Mesendoderm (in vitro differentiated cells): ENCODE measurements at regions not wholly inside any gene's neighbourhood (a gene's known extent, or its start where the extent isn't known, plus 50 kb on each side); places are given as distances from the start of the nearest gene placed in this dataset.

Experiments
- DNase-seq: peaks from one replicate; pipeline ENCODE4 v3.0.0; 2013
- H2AK5ac ChIP-seq: 2 replicates; pipeline ENCODE4 v1.6.1; 2013; ENCODE audit warnings: low read length, inconsistent platforms
- H2BK120ac ChIP-seq: 2 replicates; pipeline ENCODE4 v1.6.1; 2013; ENCODE audit warnings: low read depth, mild to moderate bottlenecking, low read length, moderate library complexity, mixed read lengths
- H2BK15ac ChIP-seq: replicated peaks from 2 replicates; pipeline ENCODE4 v1.6.1; 2013; ENCODE audit warnings: low read depth, mild to moderate bottlenecking, moderate library complexity
- H2BK5ac ChIP-seq: 2 replicates; pipeline ENCODE4 v1.6.1; 2013; ENCODE audit warnings: low read length, inconsistent platforms
- H3K18ac ChIP-seq: 2 replicates; pipeline ENCODE4 v1.6.1; 2013; ENCODE audit warnings: mild to moderate bottlenecking, low read length, mixed read lengths
- H3K23ac ChIP-seq: one replicate; pipeline ENCODE4 v1.6.1; 2013; ENCODE audit warnings: low read length
- H3K27ac ChIP-seq: 2 replicates; pipeline ENCODE4 v1.5.1; 2013; ENCODE audit warnings: low read depth, mild to moderate bottlenecking, inconsistent platforms, low read length, moderate library complexity
- H3K27me3 ChIP-seq: 2 replicates; pipeline ENCODE4 v1.6.1; 2013; ENCODE audit warnings: low read length, control low read depth, mild to moderate bottlenecking, inconsistent platforms; ENCODE audit not compliant: insufficient read depth, poor library complexity
- H3K36me3 ChIP-seq: 2 replicates; pipeline ENCODE4 v1.6.1; 2013; ENCODE audit warnings: low read length, inconsistent platforms; ENCODE audit not compliant: control insufficient read depth, insufficient read depth
- H3K4ac ChIP-seq: one replicate; pipeline ENCODE4 v1.6.1; 2013; ENCODE audit warnings: low read depth, mild to moderate bottlenecking, low read length, moderate library complexity
- H3K4me1 ChIP-seq: 2 replicates; pipeline ENCODE4 v1.6.1; 2013; ENCODE audit warnings: low read depth, low read length, inconsistent platforms; ENCODE audit not compliant: control insufficient read depth
- H3K4me2 ChIP-seq: 2 replicates; pipeline ENCODE4 v1.6.1; 2013; ENCODE audit warnings: low read length
- H3K4me3 ChIP-seq: 2 replicates; pipeline ENCODE4 v1.5.1; 2013; ENCODE audit warnings: mild to moderate bottlenecking, low read length
- H3K56ac ChIP-seq: one replicate; pipeline ENCODE4 v1.6.1; 2013; ENCODE audit warnings: low read length
- H3K79me1 ChIP-seq: 2 replicates; pipeline ENCODE4 v1.6.1; 2013; ENCODE audit warnings: low read length, inconsistent platforms
- H3K79me2 ChIP-seq: 2 replicates; pipeline ENCODE4 v1.6.1; 2013; ENCODE audit warnings: mild to moderate bottlenecking, low read length; ENCODE audit not compliant: control insufficient read depth, insufficient read depth
- H3K9ac ChIP-seq: 2 replicates; pipeline ENCODE4 v1.6.1; 2013; ENCODE audit warnings: low read length, inconsistent platforms
- H4K5ac ChIP-seq: one replicate; pipeline ENCODE4 v1.6.1; 2013; ENCODE audit warnings: low read length
- H4K8ac ChIP-seq: one replicate; pipeline ENCODE4 v1.6.1; 2013; ENCODE audit warnings: low read depth, mild to moderate bottlenecking, control low read depth, low read length, moderate library complexity
- WGBS: extraction: QIAGEN DNeasy Blood & Tissue Kit; methylation state at CpG from one replicate; pipeline ENCODE4 v1.1.7; 2013; ENCODE audit warnings: low lambda C conversion rate, missing lambda C conversion rate; ENCODE audit not compliant: insufficient coverage; ENCODE audit errors: extremely low coverage; 5-methylcytosine and 5-hydroxymethylcytosine counted together

DNA sequence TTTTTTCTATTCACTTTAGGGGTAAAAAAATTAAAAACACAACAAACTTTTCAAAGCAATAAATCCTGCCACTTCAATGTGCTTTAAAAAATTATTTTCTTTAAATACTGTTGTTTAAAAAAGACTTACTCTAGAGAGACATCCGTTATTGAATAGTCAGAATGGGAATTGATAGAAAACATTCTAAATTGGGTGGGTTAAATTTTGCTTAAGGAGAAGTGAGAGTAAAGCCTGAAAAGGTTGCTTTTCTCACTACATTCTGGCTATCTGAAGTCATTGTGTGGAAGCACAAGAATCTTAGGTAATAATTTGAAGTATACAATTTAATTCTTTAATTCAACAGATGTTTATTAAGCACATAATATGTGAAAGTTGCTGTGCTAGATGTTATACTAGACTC is 509.3 kb downstream of the NR2F1-AS1 start:
- H2BK15ac ChIP-seq, result no peak overlapping the region
- H4K5ac ChIP-seq, result no peak overlapping the region
- WGBS, result no CpG with 5 or more reads among the region's 1 CpG
- no peak overlapping the region for H2BK5ac ChIP-seq
- no peak for DNase-seq
- no peak overlapping the region for H3K4me2 ChIP-seq
- no peak overlapping the region for H3K56ac ChIP-seq
- no peak overlapping the region for H3K9ac ChIP-seq
- H2BK120ac ChIP-seq, result no peak overlapping the region
- H3K4ac ChIP-seq, result no peak overlapping the region
- no peaks in the 10 kb centered on the region for H3K36me3 ChIP-seq
- H3K18ac ChIP-seq, result no peak overlapping the region
- no peak overlapping the region for H2AK5ac ChIP-seq
- no peaks in the 10 kb centered on the region for H3K79me1 ChIP-seq
- no peaks in the 10 kb centered on the region for H3K27me3 ChIP-seq
- H3K27ac ChIP-seq, result no peak overlapping the region
- no peak overlapping the region for H4K8ac ChIP-seq
- no peaks in the 10 kb centered on the region for H3K79me2 ChIP-seq
- no peaks in the 10 kb centered on the region for H3K4me1 ChIP-seq
- no peak overlapping the region for H3K23ac ChIP-seq
- no peak overlapping the region for H3K4me3 ChIP-seq

- Histone ChIP-seq H4K8ac (no peak overlapping the region), H3K23ac (no peak overlapping the region), H2AK5ac (no peak overlapping the region), H3K18ac (no peak overlapping the region), H2BK120ac (no peak overlapping the region), H3K27me3 (no peaks in the 10 kb centered on the region), H3K56ac (no peak overlapping the region), H2BK5ac (no peak overlapping the region), H3K4me3 (no peak overlapping the region), H4K5ac (no peak overlapping the region), H3K4ac (no peak overlapping the region), H2BK15ac (no peak overlapping the region), H3K79me2 (no peaks in the 10 kb centered on the region), H3K9ac (no peak overlapping the region), H3K79me1 (no peaks in the 10 kb centered on the region), H3K4me1 (no peaks in the 10 kb centered on the region), H3K4me2 (no peak overlapping the region), H3K27ac (no peak overlapping the region), H3K36me3 (no peaks in the 10 kb centered on the region)
- no CpG with 5 or more reads among the region's 6 CpGs for WGBS
- no peak for DNase-seq
Measured at GRCh38 chr5:93070938-93071337, 510.1 kb downstream of the NR2F1-AS1 start.

- H3K4ac ChIP-seq, result no peak overlapping the region
- no peak overlapping the region for H3K4me3 ChIP-seq
- H2AK5ac ChIP-seq, result no peak overlapping the region
- no peak overlapping the region for H2BK5ac ChIP-seq
- no peak overlapping the region for H4K8ac ChIP-seq
- DNase-seq, result no peak
- no peak overlapping the region for H3K18ac ChIP-seq
- H3K36me3 ChIP-seq, result no peaks in the 10 kb centered on the region
- no CpG with 5 or more reads among the region's 2 CpGs for WGBS
- no peaks in the 10 kb centered on the region for H3K27me3 ChIP-seq
- no peak overlapping the region for H2BK120ac ChIP-seq
- H2BK15ac ChIP-seq, result no peak overlapping the region
- no peak overlapping the region for H4K5ac ChIP-seq
- no peak overlapping the region for H3K9ac ChIP-seq
- H3K56ac ChIP-seq, result no peak overlapping the region
- H3K79me2 ChIP-seq, result no peaks in the 10 kb centered on the region
- no peaks in the 10 kb centered on the region for H3K4me1 ChIP-seq
- no peaks in the 10 kb centered on the region for H3K79me1 ChIP-seq
- H3K4me2 ChIP-seq, result no peak overlapping the region
- no peak overlapping the region for H3K23ac ChIP-seq
- no peak overlapping the region for H3K27ac ChIP-seq
Measured at GRCh38 chr5:93069276-93069675, 511.7 kb downstream of the NR2F1-AS1 start.

- no CpG with 5 or more reads among the region's 1 CpG for WGBS
- DNase-seq, result peak; percentile 57
- H3K4me3 ChIP-seq, result no peak overlapping the region
Measured at GRCh38 chr5:93062548-93062947, 518.5 kb downstream of the NR2F1-AS1 start.

DNA sequence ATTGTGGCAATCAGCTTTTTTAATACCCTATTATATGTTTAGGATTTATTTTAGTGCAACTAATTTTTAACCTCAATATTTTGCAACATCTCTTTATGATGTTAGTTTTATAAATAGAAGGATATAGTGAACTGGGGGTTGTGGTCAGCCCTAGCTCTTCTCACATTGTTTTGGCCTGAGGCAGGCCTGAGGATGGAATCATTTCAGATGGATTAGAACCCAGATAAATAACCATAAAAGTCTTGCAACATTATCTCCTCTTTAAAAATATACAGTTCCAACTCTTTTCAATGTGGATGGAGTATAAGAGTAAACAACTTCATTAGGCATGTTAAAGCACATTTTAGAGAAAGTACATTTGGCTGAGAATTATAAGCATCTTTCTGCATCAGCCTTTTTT is 522.7 kb downstream of the NR2F1-AS1 start:
- Histone ChIP-seq H4K5ac (no peak overlapping the region), H3K56ac (no peak overlapping the region), H2AK5ac (no peak overlapping the region), H2BK120ac (no peak overlapping the region), H3K79me2 (no peaks in the 10 kb centered on the region), H3K9ac (no peak overlapping the region), H2BK5ac (no peak overlapping the region), H3K27ac (no peak overlapping the region), H3K4me1 (no peaks in the 10 kb centered on the region), H3K23ac (no peak overlapping the region), H2BK15ac (no peak overlapping the region), H3K4me2 (no peak overlapping the region), H3K4me3 (no peak overlapping the region), H3K27me3 (no peaks in the 10 kb centered on the region), H4K8ac (no peak overlapping the region), H3K79me1 (no peaks in the 10 kb centered on the region), H3K4ac (no peak overlapping the region), H3K18ac (no peak overlapping the region), H3K36me3 (no peaks in the 10 kb centered on the region)
- no peak for DNase-seq

More at GRCh38 chr5:93062548-93062947, 518.5 kb downstream of the NR2F1-AS1 start:
- no peak overlapping the region for H3K9ac ChIP-seq
- H2BK5ac ChIP-seq, result no peak overlapping the region
- H3K18ac ChIP-seq, result no peak overlapping the region
- H2AK5ac ChIP-seq, result no peak overlapping the region
- no peak overlapping the region for H2BK120ac ChIP-seq
- H3K79me1 ChIP-seq, result no peaks in the 10 kb centered on the region
- no peak overlapping the region for H3K23ac ChIP-seq
- H3K27ac ChIP-seq, result no peak overlapping the region
- H3K4ac ChIP-seq, result no peak overlapping the region
- H3K56ac ChIP-seq, result no peak overlapping the region
- H4K8ac ChIP-seq, result no peak overlapping the region
- H3K36me3 ChIP-seq, result no peaks in the 10 kb centered on the region
- no peaks in the 10 kb centered on the region for H3K79me2 ChIP-seq
- H3K4me1 ChIP-seq, result no peaks in the 10 kb centered on the region
- no peak overlapping the region for H3K4me2 ChIP-seq
- no peak overlapping the region for H4K5ac ChIP-seq
- no peak overlapping the region for H2BK15ac ChIP-seq
- no peaks in the 10 kb centered on the region for H3K27me3 ChIP-seq

DNA sequence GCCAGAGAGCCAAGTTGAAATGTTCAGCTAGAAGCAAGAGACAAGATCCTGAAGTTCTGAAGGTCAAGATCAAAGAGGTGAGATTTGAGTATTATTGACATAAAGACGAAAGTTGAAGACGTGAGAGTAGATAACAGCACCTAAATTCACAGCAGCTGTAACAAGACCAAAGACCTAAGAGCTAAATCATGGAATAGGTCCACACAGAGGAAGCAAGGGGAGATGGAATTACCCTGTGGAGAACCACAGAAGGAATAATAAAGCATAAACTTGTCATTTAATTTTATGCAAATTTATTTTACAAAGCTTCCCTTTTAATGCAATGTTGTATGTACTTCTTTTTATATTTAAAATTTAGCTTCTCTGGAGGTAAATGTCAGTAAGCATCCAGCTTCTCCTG is 523.7 kb downstream of the NR2F1-AS1 start:
- Histone ChIP-seq H3K79me1 (no peaks in the 10 kb centered on the region), H3K4me2 (no peak overlapping the region), H3K79me2 (no peaks in the 10 kb centered on the region), H3K36me3 (no peaks in the 10 kb centered on the region), H3K56ac (no peak overlapping the region), H3K27me3 (no peaks in the 10 kb centered on the region), H3K4me3 (no peak overlapping the region), H2BK5ac (no peak overlapping the region), H3K9ac (no peak overlapping the region), H3K4me1 (no peaks in the 10 kb centered on the region), H3K23ac (no peak overlapping the region), H4K5ac (no peak overlapping the region), H2AK5ac (no peak overlapping the region), H2BK15ac (no peak overlapping the region), H3K4ac (no peak overlapping the region), H4K8ac (no peak overlapping the region), H3K18ac (no peak overlapping the region), H3K27ac (no peak overlapping the region), H2BK120ac (no peak overlapping the region)
- no CpG with 5 or more reads among the region's 2 CpGs for WGBS
- DNase-seq, result no peak
